SK-N-MC (cell line): ENCODE measurements at regions not wholly inside any gene's neighbourhood (a gene's known extent, or its start where the extent isn't known, plus 50 kb on each side); places are given as distances from the start of the nearest gene placed in this dataset.
"Not testable (repeated sequence)": the region's sequence is repeated elsewhere in the genome, so short reads cannot be mapped to it uniquely, and the experiment has no call there.

ENCODE experiments used
- DNase-seq: peaks from one replicate; pipeline ENCODE4 v3.0.0-alpha.2; 2011; ENCODE audit warnings: low read depth, low spot score
- H3K27ac ChIP-seq: fragments of 200-600 bp; sonication (generic); 2 replicates; pipeline ENCODE4 v1.5.1; 2016; ENCODE audit warnings: mixed run types
- H3K36me3 ChIP-seq: fragments of 200-600 bp; sonication (generic); 2 replicates; pipeline ENCODE4 v1.6.1; 2017; ENCODE audit warnings: antibody characterized with exemption, low read length, mixed read lengths; ENCODE audit not compliant: insufficient read depth
- H3K4me3 ChIP-seq: fragments of 200-600 bp; sonication (generic); 2 replicates; pipeline ENCODE4 v1.5.1; 2016
- H3K9ac ChIP-seq: fragments of 200-600 bp; sonication (generic); 2 replicates; pipeline ENCODE4 v1.8.0; 2017; ENCODE audit warnings: mixed run types, mixed read lengths; ENCODE audit not compliant: insufficient read length
- H3K9me3 ChIP-seq: fragments of 200-600 bp; sonication (generic); 2 replicates; pipeline ENCODE4 v1.6.1; 2017; ENCODE audit warnings: low read depth, mild to moderate bottlenecking, antibody characterized with exemption, low read length, moderate library complexity, mixed read lengths
- EZH2 ChIP-seq: fragments of 200-600 bp; sonication (generic); IDR thresholded peaks from one replicate; pipeline ENCODE4 v1.6.1; 2017; ENCODE audit warnings: antibody characterized with exemption
- FOXP2 ChIP-seq: optimal IDR thresholded peaks from 2 replicates; pipeline ENCODE3; 2011; ENCODE audit warnings: mild to moderate bottlenecking, moderate library complexity; ENCODE audit not compliant: insufficient read depth; ENCODE audit errors: extremely low read length, control extremely low read depth
- POLR2AphosphoS5 ChIP-seq: IDR thresholded peaks from 2 replicates; pipeline ENCODE4 v1.6.1; 2012; ENCODE audit warnings: mild to moderate bottlenecking, low read depth, low read length, borderline replicate concordance

GRCh38 chr11:49316180-49316579, 107.8 kb upstream of the FOLH1 start:
- no peaks in the 10 kb centered on the region for H3K9me3 ChIP-seq
- H3K9ac ChIP-seq = no peak overlapping the region
- peak overlapping the region; percentile 81 for H3K27ac ChIP-seq
- H3K4me3 ChIP-seq = no peak overlapping the region
- no peaks in the 10 kb centered on the region for H3K36me3 ChIP-seq
- no peak for DNase-seq
- TF ChIP-seq FOXP2 (no peak), EZH2 (no peak), POLR2AphosphoS5 (no peak)

- no peaks in the 10 kb centered on the region for H3K36me3 ChIP-seq
- H3K4me3 ChIP-seq = no peak overlapping the region
- no peaks in the 10 kb centered on the region for H3K9me3 ChIP-seq
- H3K27ac ChIP-seq = no peak overlapping the region
- DNase-seq = no peak
- no peak for TF ChIP-seq POLR2AphosphoS5
- no peak for TF ChIP-seq EZH2
- TF ChIP-seq FOXP2 = no peak
- no peak overlapping the region for H3K9ac ChIP-seq
Observed at GRCh38 chr11:49303080-49303479, 94.7 kb upstream of the FOLH1 start.

GRCh38 chr11:49302360-49302759, 94.0 kb upstream of the FOLH1 start:
- H3K4me3 ChIP-seq = no peak overlapping the region
- no peak overlapping the region for H3K27ac ChIP-seq
- H3K9me3 ChIP-seq = no peaks in the 10 kb centered on the region
- TF ChIP-seq POLR2AphosphoS5 (no peak), FOXP2 (no peak), EZH2 (no peak)
- no peaks in the 10 kb centered on the region for H3K36me3 ChIP-seq
- DNase-seq = no peak
- no peak overlapping the region for H3K9ac ChIP-seq

GRCh38 chr11:49298017-49298416, 89.6 kb upstream of the FOLH1 start:
- DNase-seq, H3K27ac ChIP-seq, H3K4me3 ChIP-seq, H3K36me3 ChIP-seq, H3K9me3 ChIP-seq, H3K9ac ChIP-seq: not testable (repeated sequence)

GRCh38 chr11:49283911-49284310, 75.5 kb upstream of the FOLH1 start:
- not testable (repeated sequence) for H3K4me3 ChIP-seq, H3K9me3 ChIP-seq, H3K9ac ChIP-seq, DNase-seq, H3K36me3 ChIP-seq
- H3K27ac ChIP-seq = 0 out of 2 replicates have a peak overlapping the region, but pooled peaks have one; percentile 25

- H3K27ac ChIP-seq = 0 out of 2 replicates have a peak overlapping the region, but pooled peaks have one; percentile 25
- not testable (repeated sequence) for DNase-seq, H3K9me3 ChIP-seq, H3K4me3 ChIP-seq, H3K9ac ChIP-seq, H3K36me3 ChIP-seq
Observed at GRCh38 chr11:49283282-49283681, 74.9 kb upstream of the FOLH1 start.

GRCh38 chr11:49282125-49282524, 73.7 kb upstream of the FOLH1 start:
- DNase-seq, H3K9ac ChIP-seq, H3K27ac ChIP-seq, H3K9me3 ChIP-seq, H3K36me3 ChIP-seq, H3K4me3 ChIP-seq: not testable (repeated sequence)

- not testable (repeated sequence) for DNase-seq, H3K9me3 ChIP-seq, H3K36me3 ChIP-seq, H3K4me3 ChIP-seq, H3K9ac ChIP-seq, H3K27ac ChIP-seq
Observed at GRCh38 chr11:49277951-49278350, 69.5 kb upstream of the FOLH1 start.
